GM19025 (cell line): ENCODE measurements at regions not wholly inside any gene's neighbourhood (a gene's known extent, or its start where the extent isn't known, plus 50 kb on each side); places are given as distances from the start of the nearest gene placed in this dataset.
"Not testable (repeated sequence)": the region's sequence is repeated elsewhere in the genome, so short reads cannot be mapped to it uniquely, and the experiment has no call there.

Experiments
- ATAC-seq: cut with Tn5 transposase; IDR thresholded peaks from one replicate; pipeline ENCODE4 v1.9.1; 2021; ENCODE audit warnings: mild to moderate bottlenecking, low read depth, moderate library complexity; ENCODE audit not compliant: unreplicated experiment

DNA sequence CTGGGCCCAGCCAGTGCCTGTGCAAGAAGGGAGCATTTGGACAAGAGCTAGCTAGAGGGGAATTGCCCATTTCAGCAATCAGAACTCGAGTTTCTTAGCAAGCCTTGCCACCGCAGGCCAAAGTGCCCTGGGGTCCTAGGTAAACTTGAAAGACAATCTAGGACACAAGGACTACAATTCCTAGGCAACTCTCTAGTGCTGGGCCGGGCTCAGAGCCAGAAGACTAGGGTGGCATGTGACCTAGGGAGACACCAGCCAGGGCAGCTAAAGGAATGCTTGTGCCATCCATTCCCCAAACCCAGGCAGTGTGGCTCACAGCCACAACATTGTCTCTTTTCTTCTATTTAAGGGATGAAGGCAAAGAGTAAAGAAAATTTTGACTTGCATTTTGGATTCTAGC is 205.0 kb downstream of the BMP4 start:
- ATAC-seq: no peak

DNA sequence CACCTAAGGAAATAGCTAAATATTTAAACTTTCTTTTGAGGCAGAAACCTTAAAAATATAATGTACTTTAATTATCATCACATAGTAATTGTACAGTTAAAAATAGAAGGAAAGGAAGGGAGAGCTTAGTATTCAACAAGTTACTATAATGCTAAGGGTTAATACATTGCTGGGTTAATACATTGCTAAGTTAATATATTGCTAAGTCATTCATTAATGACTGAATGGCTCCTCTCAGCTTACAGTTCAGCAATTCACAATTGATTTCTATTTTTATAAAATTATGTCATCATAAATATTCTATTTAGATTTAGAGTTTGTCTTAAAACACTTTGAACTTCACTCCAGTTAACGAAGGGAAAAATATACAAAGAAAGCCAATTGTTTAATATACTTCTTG is 207.9 kb downstream of the BMP4 start:
- ATAC-seq: no peak

DNA sequence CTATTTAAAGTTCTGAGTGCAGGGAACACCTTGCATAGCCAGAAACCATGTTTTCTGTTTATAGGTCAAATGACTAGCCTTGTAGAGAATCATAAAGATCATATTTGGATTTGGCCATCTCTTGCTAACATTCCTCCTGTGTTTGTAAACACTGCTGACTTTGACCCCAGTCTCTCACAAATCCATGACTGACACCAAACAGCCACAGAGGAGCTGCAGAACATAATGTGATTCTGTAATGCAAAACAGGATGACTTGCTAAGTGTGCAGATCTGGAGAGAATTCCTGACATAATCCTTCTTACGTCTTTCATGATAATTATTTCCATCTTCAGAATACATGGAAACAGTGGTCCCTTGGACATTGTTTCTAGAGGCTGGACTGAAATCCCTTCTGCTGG is 211.8 kb downstream of the BMP4 start:
- no peak for ATAC-seq

DNA sequence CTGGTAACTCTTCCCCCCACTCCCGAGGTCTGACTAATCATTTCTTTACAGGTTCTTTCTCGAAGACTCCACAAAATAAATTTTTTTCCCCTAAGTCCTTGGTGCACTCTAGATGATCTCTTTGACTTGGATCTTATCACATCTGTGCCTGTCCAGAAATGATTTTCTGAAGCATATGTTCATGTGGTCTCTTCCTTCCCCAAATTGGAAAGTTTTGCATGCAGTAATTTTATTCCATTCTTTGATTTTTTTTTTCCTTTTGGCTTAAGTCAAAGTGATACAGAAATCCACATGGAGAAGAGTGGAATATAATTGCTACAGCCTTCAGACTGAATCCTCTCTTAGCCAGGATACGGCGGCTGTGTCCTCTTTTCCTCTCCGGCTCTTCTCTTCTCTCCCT is 213.3 kb downstream of the BMP4 start:
- no peak for ATAC-seq

DNA sequence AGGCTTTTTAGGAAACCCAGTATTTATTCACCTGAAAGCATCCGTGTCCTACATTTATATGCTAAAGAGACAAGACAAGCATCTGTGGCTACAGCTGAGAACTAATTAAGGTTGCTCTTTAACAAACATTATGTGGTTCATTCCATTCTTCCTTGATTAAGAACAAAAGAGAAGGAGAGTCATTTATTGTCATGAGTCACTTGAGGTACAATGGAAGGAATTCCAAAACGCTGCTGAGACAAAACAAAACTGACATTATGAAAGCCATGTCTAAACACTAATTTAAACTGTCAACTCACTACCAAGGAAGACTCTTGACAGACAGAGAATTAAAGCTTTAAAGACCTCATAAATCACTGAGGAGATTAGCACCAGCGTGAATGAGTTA is 214.4 kb downstream of the BMP4 start:
- no peak for ATAC-seq

DNA sequence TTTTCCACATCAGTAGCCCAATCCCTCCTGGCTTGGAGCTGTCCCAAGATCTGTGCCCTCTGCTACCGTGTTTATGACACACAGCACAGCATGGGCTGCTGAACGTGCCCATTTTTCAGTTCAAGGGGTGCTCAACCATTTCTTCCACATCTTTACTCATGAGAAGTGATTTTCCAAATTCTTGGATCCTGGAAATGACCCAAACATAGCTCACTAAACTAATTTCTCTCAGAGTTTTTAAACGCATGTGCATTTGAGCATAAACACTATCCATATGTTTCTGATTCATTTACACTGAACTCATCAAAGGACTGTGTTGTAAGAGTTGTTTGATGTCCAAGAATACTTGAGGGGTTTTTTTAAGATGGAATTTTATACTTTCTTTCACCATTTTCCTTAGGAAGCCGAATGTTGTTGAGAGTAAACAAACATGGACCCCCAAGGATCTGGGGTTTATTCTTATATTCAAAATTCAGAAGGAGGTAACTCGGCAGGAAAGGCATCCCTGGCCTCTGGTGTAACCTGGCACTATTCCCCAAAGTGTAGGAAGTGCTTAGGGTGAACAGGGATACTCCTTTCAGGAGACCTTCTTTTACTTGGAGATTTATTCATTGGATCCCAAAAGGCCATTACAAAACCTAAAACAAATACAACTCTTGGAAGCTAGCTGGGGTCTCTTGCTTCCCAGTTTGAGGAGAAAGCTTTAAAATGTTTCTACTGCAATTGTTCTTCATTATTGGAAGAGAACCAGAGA is 215.0 kb downstream of the BMP4 start:
- ATAC-seq: no peak

DNA sequence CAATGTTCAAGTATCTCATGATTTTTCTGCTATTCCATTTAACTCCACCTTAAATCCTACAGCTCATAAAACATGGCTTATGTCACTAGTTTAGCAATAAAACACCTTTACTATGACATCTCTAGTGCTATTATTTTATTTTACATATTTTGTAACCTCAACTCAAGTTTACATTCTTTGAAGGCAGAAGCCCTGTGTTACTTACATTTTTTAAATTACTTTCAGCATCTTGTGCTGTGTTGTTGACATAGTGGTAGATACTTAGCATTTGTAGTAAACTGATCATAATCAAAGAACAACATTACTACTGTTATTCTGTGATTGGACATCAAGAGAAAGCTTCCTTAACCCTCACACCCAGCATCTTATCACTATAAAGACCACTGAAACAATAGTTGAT is 216.1 kb downstream of the BMP4 start:
- no peak for ATAC-seq

DNA sequence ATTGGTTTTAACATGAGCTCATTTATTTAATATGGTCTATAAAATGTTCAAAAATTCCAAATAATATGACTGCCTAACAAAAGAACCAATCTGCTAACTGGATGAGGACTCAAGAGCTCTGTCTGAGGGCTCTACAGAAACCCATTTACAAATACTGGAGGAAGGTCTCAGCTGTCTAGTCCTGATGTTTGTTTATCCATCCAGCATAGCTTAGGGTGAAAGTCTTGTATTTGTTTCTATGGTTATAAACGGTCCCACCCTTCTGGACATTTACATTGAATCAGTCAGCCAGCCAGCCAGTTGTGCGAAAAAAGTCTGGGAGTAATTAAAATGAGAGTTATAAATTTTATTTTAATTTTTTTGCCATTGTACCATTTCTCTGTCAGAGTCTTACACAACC is 220.7 kb downstream of the BMP4 start:
- ATAC-seq: no peak

DNA sequence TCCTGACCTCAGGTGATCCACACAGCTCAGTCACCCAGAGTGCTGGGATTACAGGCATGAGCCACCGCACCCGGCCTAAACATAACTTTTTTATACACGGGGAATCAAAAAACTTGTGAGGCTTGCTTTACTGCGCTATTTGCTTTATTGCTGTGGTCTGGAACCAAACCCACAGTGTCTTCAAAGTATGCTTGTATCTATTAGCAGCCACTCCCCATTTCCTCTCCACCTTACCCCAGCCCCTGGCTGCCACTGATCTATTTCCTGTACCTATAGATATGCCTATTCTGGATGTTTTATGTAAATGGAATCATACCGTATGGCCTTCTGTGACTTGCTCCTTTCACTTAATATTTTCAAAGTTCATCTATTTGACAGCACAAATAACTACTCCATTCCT is 233.4 kb downstream of the BMP4 start:
- no peak for ATAC-seq

DNA sequence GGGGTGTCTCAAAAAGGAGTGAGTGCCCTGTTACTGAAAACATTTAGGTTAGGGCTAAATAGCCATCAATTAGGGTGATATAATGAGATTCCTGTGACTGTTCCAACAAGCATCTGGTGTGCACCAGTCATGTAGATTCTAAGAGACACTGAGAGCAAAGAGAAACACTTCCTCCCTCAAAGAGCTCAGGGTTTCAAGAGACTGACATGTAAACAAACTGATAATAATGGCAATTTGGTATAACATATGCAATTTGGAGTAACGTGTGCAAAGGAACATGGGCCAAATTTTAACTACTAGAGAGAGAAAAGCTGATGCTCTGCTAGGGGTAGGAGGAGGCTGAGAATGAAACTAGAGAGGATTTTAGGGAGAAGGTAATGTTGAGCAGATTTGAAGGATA is 237.1 kb downstream of the BMP4 start:
- no peak for ATAC-seq

DNA sequence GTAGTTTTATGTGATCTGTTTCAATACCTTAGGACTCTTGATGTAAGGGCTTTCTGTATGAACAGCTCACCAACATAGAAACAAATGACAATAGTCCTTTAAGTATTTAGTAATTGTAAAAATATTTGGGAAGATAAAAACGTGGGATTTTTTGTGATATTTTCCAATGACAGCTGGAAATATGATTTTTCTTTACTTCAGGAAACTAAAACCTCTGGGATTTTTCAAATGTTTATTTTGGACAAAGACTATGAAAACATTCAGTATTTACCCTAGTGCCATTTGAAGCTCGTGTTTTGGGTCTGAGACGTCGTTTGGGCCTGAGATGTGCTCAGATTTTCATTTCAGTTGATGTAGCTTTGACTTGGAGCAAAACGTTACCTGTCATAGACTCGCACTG is 240.0 kb downstream of the BMP4 start:
- ATAC-seq: no peak

DNA sequence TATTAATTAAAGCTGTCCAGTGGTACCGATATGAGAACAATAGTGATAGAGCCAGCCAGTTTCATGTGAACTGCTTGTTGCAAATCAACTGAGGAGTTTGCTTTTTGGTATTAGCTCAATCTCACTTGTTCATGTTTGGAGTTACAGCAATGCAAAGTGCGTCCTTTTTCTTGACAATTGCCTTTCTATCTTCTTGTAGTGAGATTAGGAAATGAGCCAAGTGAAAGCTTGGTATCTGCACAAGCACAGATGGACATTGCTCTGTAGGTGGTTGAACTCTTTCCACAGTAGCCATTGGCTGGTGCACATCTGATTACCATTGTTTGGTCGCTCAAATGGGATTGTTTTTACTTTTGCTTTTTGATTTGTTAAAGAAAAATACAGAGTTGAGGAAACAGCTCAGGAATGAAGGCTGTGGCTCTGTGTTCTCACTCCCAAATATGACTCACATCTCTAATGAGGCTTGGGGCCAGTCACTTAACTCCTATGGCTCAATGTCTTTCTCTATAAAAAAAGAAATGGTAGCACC is 241.4 kb downstream of the BMP4 start:
- ATAC-seq: no peak

DNA sequence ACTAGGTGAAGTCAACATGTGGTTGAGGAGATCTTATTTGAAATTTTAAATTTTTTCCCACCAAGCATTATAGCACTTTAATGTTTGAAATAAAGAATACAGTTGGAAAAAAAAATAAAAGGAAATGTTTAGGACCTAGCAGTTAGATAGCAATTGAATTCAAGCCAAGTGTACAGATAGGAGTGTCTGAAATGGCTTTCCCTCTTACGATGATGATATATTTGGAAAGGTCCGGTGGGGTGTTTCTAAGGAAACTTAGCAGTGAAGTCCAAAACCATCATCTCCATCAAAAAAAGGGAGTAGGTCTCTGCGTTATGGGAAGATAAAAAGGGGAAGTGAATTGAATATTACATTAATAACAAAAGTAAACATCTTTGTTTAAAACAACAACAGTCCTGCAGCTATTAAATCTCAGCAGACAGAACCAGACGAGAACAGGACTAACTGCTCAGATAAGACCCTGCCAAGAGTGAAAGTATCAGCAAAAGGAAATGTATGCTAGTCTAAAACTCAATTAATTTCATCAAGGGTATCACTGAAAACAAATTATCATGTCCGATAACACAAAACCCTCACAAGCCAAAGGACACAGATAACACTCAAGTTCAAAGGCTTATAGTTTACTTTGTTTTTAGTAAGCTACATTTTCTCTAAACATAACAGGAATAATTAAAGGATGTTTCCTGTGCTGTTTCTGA is 242.0 kb downstream of the BMP4 start:
- no peak for ATAC-seq

DNA sequence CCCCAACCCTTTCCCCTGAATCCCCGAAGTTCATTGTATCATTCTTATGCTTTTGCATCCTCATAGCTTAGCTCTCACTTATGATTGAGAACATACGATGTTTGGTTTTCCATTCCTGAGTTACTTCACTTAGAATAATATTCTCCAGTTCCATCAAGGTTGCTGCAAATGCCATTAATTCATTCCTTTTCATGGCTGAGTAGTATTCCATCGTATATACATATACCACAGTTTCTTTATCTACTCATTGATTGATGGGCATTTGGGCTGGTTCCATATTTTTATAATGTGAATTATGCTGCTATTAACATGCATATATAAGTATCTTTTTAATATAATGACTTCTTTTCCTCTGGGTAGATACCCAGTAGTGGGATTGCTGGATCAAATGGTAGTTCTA is 243.7 kb downstream of the BMP4 start:
- not testable (repeated sequence) for ATAC-seq

DNA sequence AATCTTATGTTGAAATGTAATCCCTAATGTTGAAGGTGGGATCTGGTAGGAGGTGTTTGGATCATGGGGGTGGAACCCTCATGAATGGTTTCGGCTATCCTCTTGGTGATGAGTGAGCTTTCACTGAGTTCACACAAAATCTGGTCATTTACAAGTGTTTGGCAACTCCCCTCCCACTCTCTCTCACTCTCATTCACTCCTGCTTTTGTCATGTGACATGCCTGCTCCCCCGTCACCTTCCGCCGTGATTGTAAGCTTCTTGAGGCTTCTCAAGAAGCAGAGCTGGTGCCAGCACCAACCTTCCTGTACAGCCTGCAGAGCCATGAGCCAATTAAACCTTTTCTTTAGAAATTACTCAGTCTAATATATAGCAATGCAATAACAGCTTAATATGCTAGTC is 245.4 kb downstream of the BMP4 start:
- no peak for ATAC-seq

DNA sequence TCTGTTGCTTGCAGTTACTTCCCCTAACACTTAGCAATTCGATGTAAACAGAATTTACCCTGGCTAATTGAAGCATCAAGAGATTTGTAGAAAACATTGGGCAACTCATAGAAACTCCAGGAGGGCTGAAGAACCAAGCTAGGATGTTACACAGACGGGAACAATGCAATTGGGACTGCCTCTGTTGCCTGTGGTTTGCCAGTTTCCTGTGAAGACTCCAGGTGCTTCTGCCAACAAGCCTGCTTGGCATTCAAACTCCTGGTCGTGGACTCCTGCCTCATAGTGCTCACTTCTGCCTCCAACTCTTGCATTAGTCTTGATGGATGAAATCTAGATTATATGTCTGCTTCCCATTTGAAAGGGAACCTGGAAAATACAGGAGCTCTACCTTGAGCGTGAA is 246.0 kb downstream of the BMP4 start:
- no peak for ATAC-seq

DNA sequence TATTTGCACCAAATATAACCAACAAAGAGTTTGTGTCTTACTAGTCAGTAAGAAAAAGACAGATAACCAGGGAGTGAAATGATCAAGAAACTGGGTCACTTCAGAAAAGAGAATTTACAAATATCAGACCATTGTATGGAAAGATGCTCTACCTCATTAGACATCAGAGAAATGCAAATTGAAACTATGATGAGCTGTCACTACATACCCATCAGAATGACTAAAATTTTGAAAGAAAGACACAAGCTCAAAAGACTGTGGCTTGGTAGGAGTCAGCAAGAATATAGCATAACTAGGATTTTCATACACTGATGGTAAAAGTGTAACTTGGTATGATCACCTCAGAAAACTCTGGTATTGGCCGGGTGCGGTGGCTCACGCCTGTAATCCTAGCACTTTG is 247.2 kb downstream of the BMP4 start:
- no peak for ATAC-seq

DNA sequence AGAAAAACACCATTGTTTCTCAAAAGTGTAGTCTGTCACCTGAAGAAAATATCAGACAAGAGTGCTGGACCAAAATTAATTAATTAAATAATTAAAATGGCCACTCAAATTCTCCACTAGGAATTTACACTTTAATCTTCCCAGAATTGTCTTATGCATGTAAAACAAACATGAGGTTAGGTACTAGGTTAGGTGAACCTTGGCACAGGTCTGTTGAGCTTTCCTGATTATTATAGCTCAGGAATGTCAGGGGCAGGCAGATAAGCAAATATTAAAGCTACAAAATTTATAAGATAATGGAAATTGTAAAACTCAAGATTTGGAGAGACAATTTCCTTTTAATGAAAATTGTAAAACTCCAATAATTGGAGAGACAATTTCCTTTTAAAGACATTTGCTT is 253.2 kb downstream of the BMP4 start:
- ATAC-seq: no peak

DNA sequence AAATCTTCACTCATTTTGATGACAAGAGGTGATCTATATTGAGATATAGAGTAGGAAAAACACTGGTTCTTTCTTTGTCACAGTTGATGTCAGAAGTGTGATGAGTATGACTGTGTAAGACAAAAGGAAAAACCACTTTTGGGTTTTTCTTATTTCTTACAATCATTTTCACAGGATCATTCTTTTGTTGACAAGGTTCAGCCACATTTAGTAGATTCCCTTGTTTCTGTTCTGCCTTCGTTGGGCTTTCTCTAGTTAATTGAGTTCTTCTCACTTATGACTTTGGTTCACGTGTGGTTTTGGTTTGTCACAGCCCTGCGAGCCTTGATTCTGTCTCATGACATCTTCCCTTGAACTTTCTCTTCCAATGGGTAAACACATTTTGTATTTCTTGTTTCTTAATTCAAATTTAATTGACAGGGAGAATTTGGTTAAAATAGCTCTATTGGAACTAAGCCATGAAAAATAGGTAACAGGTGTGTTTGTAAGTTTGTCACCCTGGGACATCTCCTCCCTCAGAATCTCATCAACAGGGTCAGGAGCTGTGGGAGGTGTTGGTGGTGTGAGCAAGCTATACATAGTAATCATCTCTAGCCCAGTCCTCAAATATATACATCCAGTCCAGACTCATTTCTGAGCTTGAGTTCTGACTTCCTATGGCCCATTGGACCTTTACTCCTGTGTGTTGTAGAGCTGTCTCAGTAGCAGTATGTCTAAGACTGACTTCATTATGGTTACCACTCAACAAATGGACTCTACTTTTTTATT is 255.3 kb downstream of the BMP4 start:
- ATAC-seq: no peak

DNA sequence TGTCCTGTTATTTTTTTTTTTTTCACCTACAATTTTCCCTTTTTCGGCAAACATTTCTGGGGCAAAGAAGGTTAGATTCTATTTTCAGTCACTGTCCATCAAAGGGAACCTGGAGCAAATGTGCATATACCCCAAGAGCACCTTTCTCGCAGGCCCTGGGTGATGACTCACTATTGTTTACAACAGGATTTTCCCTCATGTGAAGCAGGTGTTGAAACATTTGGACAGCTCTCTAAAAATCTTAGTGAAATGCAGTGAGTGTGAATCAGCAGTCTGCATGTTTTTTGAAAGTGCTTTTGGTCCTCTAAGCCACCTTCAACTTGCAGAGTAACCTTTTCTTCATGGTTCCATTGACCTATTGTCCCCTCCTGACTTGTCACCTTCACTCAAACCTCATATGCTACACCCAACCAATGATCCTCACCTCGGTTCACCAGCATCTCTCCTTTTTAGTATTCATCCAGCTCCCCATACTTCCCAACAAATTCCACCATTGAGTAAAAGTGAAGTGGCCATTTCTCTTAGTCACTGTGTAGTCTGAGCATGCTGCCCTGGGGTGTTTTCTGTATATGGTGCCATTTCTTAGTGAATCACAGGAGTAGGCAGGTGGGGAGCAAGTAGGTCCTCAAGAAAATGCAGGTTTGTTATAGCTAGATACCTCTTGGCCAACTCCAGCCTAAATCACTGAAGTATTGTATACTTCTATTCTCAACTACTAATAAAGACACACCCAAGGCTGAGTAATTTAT is 260.2 kb downstream of the BMP4 start:
- no peak for ATAC-seq
